SKM-1 treated with dmso at 0.1 percent for 144 hours (cell line): ENCODE measurements at regions not wholly inside any gene's neighbourhood (a gene's known extent, or its start where the extent isn't known, plus 50 kb on each side); places are given as distances from the start of the nearest gene placed in this dataset.
"Not testable (repeated sequence)": the region's sequence is repeated elsewhere in the genome, so short reads cannot be mapped to it uniquely, and the experiment has no call there.

Source experiments
- DNase-seq: peaks from one replicate; lab custom pipeline; 2025; ENCODE audit not compliant: unreplicated experiment; lab: John Stamatoyannopoulos, UW

DNA sequence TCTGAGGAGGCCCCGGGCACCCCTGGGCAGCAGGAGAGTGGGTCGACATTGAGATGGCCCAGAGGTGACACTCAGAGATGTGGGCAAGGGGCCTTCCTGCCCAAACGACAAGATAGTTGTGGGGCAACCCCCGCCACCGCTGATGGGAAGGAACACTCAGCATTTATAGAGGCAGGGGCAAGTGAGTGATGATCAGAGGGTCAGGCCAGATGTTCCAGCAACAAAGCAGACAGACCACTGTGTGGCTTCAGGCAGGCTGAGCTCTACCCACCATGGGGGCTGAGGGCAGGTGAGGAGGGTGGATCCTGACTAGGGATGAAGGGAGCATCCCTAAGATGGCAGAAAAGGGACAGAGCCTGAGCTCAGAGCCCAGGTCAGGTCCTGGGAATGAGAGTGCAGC is 362.7 kb downstream of the PTPRU start:
- DNase-seq, result no peak

DNA sequence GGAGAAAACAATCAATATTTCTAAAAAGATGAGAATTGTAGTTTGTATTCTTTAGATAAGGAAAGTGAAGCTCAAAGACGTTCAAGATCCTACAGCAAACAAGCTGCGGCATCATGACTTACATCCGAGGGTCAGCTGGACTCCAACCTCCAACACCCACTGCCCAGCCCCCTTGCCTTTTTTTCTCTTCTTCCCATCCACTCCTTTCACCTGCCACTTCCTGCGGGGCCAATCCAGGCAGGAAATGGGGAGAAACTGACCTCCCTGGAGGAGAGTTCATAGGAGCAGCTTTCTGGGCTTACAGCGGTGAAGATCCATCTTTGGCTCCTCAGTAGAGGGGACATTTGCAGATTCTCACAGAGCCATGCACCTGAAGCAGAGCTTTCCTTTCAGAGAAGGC is 361.5 kb downstream of the PTPRU start:
- no peak for DNase-seq

DNA sequence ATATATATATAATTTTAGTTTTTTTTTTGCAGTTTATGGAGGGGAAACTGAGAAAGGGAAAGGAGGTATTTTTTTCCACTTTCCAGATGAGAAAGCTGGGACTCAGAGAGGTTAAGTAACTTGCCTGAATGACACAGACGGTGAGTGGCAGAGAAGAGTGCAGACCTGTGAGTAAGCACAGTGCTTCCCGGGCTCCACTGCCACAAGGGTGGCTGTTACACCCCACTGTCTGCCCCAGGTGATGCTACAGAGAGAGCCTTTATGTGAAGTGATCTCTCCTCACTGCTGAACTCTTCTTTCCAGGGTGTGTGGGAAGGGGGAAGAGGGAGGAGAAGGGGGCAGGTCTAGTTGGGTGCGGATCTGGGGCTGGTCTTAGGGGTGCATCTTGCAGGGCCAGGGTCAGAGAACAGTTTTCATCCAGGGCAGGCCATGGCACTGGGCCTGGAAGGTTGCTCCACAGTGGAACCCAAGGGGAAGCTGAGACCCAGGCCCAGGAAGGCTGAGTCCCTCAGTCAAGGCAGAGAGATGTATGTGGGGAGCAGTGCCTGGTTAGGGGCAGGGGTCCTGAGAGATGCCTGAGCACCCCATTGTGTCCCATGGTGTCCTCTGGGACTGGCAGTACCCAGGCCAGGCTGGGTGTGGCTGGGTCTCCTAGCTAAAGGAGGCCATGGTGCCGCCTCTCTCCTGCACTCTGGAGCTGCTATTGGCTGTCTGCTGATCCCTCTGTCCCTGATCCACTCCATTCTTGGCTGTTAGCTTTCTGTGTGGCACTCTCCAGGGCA is 357.5 kb downstream of the PTPRU start:
- DNase-seq, result no peak

DNA sequence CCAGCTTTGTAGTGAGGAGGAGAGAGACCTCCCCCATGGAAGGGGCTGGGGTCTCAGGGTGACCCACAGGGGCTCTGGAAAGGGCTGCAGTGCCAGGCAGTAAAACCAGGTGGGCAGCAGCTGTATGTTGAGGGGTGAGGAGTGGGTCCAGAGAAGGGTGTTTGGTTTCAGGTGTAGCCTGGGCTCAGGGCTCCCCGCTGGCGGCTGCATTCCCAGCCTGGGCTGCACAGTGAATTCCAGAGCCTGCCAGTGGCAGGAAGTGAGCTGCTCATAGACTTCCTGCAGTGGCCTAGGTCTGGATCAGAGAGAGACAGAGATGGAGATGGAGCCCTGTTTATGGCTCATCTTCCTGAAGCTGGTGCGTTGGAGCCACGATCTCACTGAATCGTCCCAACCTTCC is 356.4 kb downstream of the PTPRU start:
- DNase-seq, result no peak

DNA sequence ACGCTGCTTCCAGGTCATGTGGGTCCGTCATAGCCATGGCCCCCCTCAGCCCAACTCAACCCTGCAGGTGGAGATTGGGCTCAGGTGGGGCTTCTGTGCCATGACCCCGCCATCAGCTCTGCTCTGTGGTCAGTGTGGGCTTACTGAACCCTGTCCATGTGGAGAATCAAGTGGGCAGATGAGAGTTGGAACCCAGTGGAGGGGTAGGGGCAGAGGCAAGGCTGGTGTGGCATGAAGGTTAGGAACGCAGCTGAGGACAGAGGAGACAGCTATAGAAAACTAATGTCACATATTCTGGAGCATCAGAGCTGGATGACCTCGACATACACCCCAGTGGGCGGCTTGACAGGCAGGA is 355.9 kb downstream of the PTPRU start:
- no peak for DNase-seq

DNA sequence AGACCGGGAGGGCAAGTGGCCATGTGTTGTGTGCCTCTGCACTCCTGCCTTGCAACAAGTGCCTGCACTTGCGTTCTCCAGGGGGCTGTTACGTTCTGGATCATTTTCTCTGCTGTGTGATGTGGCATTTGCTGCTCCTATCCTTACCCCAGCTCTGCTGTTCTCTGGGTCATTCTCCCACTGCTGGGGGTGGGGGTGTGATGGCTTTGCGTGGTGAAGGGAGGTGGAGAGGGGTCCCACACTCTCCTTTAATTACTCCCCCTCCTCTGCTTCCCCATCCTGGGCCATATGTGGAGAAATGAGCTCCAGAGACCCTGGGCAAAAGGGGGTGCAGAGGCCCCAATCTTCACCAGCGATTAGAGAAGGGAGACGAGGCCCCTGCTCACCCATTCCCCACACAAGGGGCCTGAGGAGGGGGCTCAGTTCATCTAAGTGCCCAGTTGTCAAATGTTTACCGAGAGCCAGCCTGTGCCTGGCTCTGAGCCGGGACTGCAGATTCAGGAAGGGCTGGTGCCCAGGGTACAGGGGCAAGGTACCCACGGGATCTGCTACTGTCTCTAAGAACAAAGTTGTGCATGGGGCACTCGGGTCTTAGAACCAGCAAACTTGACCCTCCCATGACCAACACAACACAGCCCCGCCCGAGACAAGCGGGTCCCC is 355.4 kb downstream of the PTPRU start:
- DNase-seq, result no peak

DNA sequence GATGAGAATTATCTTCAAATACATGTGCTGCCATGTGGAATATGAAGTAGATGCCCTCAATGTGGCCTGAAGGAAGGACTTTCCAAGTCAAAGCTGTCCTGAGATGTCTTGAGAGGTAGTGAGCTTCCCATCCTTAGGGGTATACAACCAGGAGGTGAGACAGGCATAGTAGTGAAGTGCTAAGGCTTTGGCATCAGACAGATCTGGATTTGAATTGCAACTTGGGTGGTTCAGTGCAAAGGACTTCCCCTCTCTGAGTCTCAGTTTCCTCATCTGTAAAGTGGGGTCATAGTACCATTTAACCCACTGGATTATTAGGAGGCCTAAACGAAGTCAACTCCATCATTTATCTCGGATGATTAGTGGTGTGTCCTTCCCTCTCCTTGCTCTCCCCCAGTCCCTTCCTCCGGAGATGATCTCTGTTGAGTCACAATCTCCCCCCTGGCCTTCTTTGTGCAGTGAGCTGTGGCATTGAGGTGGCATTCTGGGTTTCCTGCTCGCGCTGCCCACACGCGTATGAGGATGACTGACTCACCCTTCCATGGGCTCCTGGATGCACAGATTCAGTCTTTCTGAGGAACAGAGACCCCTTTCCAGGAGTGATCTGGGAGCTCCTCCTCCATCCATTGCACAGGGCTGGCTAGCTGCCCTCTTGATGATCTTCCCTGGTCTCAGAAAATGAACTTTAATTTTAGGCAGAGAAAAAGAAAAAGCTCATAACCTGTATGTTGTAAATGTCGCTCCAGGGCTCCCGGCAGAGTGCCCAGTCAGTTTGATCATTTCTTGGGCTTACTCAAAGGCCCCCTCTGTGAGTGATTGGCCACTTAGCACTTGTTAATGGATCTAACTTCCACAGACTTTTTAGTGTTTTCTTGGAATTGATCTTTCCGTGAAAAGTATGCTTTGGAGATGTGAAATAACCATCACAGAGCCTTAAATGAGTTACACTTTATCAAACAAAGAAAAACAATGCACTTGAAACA is 354.6 kb downstream of the PTPRU start:
- DNase-seq, result no peak

DNA sequence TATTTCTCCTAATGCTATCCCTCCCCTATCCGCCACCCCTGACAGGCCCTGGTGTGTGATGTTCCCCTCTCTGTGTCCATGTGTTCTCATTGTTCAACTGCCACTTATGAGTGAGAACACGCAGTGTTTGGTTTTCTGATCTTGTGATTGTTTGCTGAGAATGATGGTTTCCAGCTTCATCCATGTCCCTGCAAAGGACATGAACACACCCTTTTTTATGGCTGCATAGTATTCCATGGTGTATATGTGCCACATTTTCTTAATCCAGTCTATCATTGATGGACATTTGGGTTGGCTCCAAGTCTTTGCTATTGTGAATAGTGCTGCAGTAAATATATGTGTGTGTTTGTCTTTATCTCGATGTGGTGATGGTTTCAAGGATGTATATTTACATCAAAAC is 353.4 kb downstream of the PTPRU start:
- not testable (repeated sequence) for DNase-seq

DNA sequence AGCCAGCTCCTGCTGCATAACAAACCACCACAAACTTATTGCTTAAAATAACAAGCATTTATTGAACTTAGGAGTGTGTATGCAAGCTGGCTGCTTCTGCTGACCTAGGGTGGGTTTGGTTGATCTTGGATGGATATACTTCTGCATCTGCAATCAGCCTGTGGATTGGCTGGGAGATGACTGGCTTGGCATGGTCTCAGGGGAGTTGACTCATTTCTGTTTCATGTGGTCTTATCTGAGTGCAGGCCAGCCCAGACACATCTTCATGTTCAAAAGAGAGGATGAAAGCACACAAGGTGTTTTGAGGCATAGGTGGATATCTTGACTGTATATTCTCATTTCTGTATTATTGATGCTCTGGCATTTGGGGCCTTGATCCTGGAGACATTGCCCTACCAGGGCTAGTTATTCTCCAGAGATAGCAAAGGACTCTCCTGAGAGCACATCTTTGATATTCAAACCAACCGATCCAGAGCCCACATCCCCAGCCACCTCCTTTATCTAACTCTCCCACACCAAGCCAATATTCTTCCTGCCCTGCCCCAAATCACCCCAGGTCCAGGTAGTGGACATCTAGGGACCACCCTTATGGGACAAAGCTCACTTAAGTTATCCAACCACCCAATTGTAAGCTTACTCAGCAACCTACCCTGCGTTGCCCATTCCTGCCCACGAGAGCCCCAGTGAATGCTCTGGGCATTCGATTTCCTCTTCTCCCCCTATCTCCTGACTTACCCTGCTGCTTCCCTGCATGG is 350.8 kb downstream of the PTPRU start:
- no peak for DNase-seq

DNA sequence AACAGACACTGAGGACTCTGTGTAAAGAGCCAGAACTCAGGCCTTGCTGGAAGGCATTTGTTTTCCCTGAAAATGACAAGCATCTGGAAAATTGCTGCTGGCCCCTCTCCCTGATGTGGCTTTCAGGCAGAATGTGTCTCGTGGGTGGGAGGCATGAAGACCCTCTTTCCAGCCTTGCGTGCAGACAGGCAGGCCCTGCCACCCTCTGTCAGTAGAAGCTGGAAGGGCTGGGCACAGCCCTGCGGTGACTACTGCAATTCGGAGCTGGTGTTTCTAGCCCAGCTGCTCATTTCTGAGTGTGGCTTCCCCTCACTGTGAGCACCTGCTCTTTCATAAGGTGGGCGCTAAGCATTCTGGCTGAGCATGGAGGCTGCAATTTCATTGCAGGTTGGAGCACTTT is 349.9 kb downstream of the PTPRU start:
- DNase-seq, result no peak

DNA sequence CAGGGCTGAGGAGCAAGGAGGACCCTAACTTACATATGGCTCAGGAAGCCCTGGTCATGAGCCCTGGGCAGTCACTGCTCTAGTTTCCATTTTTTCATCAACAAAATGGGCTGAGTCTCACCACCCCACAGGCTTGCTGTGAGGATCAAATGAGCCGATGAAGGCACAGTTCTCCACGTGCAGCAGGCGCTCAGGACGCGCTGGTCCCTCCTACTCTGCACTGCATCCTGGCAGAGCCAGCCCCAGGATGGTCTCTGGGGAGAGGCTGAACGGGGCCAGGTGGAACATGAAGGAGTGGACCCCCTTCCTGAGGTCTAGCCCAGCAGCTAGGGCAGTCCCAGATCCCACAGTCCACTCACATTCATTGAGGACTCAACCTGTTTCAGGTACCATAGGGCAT is 349.3 kb downstream of the PTPRU start:
- DNase-seq, result no peak

DNA sequence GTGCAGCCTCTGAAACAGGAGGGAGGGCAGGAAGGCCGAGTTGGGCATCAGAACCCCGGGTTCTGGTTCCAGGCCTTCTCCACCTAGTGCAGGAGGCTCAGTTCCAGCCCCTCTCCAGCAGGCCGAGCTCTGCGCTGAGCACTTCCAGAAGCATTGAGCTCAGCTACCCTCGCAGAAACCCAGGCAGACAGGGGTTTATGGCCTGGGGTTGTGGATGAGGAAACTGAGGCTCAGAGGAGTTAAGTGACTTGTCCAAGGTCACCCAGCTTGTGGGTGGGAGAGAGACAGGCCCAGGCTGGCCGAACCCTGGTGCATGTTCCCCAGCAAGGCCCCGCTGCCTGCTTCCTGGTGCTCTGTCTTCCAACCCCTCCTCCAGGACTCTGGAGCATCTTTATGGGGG is 348.9 kb downstream of the PTPRU start:
- DNase-seq, result no peak

DNA sequence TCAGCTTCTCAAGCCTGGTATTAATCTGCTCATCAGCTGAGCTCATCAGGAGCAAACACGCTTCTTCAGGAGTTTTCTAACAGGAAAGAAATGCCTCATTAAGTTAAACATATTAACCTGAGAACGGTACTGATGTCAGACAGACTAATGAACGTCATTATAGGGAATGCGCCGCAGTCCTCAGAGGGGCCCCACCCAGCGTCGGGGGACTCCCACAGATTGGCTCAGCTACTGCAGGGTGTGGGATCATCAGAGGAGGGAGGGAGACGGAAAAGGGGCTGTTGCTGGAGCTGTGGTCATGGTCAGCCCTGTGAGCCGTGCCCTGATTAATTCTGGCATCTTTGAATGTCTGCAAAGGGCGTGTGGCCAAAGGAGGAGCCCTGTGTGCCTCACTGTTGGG is 348.5 kb downstream of the PTPRU start:
- DNase-seq, result no peak

DNA sequence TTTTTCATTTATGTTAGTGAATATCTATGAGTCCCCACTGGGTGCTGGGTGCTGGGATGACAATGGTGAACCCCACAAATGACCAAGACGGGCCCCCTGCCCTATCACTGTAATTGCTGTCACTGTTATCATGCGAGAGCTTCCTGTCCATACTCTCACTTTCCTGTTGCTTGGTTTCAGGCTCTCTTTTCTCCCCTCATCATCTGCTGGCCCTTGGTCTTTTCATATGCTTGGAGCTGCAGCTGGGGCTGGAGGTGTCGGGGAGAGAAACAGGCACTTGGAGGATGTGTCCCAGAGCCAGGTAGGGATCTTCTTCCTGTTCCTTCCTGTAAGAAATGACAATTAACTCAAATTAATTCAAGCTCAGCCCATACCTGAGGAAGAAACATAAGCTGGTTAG is 348.0 kb downstream of the PTPRU start:
- no peak for DNase-seq

DNA sequence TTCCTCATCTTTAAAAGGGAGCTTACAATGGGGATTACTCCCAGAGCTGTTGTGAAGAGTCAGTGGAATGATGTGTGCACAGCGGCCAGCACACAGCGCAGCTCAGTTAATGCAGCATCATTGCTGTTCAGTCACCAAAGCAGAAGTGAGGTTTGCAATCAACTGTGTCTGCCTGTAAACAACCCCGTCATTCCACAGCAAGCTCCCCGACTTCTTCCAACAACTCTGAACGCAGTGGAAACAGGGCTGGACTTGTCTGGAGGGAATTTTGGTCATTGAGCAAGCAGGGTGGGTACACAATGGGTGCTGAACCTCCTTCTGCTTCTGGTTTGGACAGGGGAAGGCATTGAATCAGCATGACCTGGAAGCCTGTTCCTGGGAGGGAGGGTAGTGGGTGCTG is 347.4 kb downstream of the PTPRU start:
- DNase-seq, result no peak

DNA sequence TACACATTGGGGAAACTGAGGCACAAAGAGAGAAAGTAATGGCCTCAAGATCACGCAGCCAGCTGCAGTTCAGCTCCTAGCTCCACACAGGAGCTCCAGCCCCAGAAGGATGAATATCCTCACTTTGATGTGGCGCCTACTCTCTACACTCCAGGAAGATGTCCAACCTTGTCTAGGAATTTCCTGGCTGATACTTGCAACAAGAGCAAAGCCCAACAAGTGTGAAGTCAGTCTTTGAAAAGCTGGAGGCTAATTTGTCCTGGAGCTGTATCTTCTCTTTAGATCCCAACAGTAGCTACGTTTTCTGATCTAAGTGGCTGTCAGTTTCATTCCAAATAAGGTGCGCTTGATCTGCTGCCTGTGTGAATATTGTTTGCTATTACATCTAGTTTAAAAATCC is 344.9 kb downstream of the PTPRU start:
- DNase-seq, result no peak

DNA sequence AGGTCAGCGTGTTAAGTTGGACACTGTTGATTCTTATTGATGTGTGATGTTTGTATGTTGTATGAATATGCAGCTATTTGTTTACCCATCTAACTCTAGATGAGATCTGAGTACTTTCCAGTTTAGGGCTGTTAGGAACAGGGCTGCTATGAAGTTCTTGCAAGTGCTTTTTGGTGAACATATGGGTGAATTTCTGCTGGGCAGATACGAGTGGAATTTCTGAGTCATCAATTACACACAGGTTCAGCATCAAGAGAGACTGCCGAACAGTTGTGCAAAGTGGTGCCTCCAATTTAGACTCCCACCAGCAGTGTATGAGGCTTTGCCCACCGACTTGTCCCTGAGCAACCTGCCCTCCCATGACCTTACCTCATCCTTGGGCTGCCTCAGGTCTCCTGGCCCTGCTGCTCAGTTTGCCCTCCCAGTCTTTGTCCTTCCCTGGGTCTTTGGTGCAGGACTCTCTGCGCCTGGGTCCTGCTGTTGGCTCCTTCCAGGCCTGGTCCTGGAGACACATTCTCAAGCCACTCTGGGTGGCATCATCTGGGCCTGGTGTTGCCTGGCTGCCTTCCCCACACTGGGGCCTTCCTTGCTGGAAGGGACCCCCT is 343.6 kb downstream of the PTPRU start:
- no peak for DNase-seq

DNA sequence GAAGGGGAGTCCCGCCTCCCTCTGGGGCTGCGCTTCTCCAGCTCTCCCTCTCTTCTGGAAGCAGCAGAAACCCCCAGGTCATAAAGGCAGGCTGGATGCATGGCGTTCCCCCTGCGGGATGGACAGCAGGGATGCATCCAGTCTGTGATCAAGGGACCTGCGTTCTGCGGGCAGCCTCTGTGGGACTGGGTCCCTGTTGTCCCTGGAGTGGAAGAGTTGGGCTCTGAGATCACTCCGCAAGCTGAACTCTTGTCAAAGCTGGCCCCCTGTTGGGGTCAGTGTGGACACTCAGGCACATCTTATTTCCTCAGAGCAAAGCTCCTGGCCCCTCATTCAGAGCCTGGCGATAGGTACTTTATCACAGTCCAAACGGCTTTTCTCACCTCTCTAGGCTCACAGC is 341.2 kb downstream of the PTPRU start:
- no peak for DNase-seq

DNA sequence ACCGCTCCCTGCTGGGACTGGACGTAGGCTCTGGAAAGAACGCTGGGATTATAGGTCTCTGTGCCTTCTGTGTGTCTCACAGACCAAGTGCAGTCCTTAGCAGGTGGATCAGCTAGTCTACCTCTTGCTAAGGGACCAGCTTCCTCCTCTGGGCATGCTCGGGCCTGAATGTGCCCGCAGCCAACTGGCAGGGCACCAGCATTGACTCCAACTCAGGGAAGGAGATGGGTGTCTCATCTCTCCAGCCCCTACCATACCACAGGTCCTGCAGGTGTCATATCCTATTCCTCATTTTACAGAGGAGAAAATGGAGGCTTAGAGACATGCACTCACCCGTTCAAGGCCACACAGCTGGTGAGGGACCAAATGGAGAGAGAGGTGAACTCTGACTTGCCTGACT is 340.2 kb downstream of the PTPRU start:
- DNase-seq, result no peak

DNA sequence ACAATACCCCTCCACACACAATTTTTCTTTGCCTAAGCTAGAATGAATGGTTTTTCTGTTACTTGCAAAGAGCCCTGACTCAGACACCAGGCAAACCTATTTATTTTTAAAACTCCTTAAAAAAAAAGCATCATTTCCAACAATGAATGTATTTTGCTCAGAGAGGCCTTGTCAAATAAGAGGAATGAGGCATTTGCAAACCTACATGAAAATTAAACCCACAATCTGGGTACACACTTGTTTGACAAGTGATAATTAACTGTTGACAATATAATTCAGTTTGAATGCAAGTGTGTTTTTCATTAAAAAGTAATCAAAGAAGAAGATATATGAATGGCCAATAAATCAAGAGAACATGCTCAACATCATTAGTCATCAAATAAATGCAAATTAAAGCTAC is 339.5 kb downstream of the PTPRU start:
- no peak for DNase-seq

DNA sequence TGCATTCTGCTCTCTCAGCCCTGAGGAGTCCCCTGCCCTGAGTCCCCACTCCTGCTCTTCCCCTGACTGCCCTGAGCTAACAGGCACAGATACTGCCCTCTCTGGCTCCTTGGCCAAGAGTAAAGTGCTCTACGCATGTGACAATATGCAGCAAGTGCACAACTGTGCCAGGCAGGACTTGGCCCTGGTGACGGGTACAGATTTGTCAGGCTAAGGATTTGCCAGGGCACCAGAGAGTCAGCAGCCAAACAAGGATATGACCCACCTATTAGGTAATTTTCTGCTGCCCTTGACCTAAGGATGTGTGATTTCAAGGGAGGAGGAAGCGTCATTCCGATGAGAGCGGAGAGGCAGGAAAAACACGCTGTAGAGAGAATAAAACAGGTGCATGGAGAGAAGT is 339.0 kb downstream of the PTPRU start:
- DNase-seq, result no peak
